Ramos (cell line): ENCODE measurements at regions not wholly inside any gene's neighbourhood (a gene's known extent, or its start where the extent isn't known, plus 50 kb on each side); places are given as distances from the start of the nearest gene placed in this dataset.

ENCODE experiments used
- in situ Hi-C: fragments of 300-500 bp; cut with MboI; formaldehyde crosslinking; loops from one replicate; pipeline ENCODE4 v1.14.3; 2022; ENCODE audit warnings: low sequenced_read_pairs; ENCODE audit not compliant: unreplicated experiment

DNA sequence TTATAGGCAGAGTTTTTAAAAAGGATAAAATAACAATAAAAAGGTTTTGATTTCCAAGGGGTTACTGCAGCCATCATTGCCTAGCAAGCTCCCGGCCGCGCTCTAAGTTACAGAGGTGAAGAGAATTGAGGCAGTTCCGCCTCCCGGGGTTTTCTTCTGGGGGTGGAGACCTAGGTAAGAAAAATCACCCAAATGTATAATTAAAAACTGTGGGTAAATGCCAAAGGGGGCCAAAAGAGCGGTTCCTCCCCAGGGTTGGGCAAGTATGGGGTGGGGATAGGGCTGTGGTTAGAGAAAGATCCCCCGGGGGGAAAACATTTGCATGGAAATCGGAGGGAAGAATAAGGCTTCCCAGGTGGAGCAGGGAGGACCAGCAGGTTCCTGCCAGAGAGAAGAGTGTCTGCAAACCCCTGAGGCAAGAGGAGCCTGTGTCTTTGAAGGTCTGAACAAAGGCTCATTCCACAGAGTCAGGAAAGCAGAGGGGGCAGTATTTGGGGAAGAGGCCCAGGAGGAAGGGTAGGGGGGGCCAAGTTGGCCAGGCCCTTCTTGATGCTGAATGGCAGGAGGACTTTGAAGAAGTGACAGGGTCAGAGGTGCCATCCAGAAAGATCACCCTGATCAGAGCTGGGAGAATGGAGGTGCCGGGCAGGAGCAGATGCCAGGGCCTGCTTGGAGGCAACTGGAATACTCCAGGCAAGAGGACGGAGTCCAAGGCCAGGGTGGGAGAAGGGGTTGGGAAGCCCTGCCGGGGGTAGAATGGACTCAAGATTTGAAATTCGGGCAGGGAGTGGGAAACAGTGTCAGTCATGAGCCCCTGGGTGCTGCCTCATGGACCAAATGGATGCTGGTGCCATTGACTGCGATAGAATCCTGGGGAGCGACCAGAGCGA is 152.9 kb upstream of the RGMA start:
- in situ Hi-C loops: no loop called here

DNA sequence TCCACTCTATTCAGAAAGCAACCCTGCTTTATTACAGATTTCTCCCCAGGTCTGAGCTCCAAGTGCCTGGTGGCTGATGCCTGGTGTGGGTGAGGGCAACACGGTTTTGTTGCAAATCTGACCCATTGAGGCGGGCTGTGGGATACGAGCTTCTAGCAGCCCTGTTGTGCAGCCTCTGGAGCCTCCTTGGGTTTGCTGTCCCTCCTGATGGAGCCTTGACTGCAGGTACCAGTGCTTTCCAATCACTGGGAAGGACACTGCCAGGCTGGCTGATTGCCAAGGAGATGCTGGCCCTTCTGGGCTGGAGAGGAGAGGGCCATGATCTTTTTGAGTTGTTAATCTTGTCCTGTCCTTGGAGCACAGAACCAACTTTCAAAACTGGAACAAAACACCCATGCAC is 151.0 kb upstream of the RGMA start:
- in situ Hi-C loops: no loop called here

DNA sequence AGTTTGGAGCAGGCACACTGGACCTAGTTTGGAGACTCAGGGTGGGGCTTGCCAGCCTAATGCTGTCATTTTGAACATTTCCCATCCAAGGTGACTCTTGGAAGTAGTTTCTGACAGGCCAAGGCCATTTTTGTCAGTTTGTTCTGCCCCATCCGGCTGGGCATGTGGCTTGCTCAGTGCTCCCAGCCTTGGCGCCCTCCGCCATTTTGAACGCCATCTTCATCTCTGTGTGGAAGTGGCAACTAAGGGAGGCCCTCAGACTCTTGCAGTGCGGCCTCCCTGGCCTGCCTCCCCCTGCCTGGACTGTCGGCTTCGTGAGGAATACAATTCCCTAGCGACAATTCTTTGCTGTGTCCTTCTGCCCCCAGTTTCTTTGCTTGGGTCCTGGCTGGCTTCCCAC is 150.6 kb upstream of the RGMA start:
- in situ Hi-C loops: no loop called here

GRCh38 chr15:93238641-93239040 is 149.6 kb upstream of the RGMA start:
- in situ Hi-C loops: no loop called here

DNA sequence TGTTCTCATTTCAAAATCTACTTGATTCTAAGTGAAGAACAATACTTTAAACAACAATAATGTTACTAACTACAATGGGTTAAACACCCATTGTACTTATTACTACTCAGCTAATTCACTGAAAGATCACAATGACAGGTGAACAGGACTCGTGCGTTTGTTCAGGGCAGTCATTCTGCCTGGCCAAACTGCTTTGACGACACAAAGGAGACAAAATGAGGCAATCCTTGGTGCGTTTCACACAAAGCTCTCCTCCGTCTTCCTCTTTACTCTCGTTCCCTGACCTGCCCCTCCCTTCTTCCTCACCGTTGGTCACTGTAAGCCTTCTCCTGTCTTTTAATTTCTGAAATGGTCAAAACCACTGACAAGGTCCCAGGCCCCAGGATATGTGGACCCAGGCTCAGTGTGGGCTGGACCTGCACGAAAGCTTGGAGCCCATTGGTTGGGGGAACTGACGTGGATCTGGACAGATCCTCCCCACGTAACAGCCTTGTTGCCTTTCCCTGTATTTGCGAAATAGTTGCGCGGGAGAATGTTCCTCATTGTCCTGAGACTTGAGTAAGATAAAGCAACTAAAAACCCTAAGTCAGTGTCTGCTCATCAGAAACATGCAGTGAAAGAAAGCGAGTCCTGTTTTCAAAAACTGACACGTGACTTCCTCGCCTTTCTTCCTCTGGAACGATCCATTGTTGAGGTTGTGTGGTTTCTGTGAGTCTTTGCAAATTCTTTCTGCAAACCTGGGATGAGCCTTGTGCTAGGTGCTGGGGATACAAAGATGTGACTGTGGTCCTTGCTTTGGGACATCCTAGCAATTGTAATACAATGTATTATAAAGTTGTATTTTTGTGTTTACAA is 147.1 kb upstream of the RGMA start:
- in situ Hi-C loops: no loop called here

DNA sequence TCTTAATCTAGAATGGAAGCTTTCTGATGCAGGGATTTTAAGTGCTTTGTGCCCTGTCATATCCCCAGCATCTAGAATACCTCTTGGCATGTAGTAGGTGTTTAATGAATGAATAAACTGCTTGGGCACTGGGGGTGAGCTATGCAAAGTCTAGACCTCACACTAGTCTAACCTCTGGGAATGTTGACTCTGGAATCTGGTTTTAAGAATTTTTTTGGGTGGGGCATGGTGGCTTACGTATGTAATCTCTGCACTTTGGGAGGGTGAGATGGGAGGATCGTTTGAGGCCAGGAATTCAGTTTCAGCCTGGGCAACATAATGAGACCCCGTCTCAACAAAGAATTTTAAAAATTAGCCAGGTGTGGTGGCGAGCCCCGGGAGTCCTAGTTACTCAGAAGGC is 146.3 kb upstream of the RGMA start:
- in situ Hi-C loops: no loop called here

GRCh38 chr15:93233710-93234109 is 144.7 kb upstream of the RGMA start:
- in situ Hi-C loops: no loop called here

DNA sequence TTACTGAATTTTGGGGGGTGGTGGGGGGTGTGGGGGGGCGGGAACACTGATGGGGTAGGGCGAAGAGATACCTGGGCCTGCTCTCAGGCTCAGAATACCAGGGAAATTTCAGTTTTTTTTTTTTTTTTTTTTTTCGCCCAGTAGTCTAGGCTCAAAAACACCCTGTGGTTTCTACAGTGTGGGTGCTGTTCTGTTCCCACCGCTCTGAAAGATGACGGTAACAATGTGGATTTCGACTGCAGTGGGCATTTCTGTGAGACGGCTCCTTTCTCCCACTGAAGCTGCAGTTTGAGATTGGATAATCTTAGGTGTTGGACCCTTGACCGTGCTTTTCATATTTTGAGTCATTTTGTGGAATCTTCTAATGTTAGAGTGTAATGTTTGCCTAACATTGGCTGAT is 143.8 kb upstream of the RGMA start:
- in situ Hi-C loops: no loop called here

GRCh38 chr15:93231994-93232393 is 143.0 kb upstream of the RGMA start:
- in situ Hi-C loops: no loop called here

DNA sequence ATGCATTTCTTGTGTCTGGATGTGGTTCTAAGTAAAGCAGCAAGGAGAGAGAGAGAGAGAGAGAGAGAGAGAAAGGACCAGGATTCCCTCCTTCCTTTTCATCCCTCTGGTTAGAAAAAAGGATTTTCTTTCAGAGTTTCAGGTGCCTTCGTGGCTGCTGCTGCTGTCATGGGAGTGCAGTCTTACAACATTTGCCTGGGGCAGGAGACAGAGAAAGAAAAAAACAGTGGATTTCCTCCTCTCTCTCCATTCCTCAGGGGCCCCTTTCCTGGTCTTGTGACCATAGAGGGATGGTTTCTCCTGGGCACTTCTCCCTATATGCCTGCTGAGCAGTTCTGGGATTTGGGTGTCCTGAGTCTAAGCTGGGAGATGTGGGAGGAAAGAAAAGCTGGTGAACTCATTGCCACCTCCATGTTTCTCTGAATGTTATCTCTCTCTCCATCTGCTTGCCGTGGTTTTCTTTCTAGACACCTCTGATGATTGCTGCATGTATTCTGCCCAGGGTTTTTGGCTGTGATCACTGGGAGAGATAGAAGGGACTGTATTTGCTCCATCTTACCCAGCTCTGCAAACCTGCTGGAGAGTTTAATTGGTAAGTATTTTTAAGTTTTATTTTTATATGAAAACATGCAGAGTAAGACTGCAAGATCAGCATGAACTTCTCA is 142.4 kb upstream of the RGMA start:
- in situ Hi-C loops: no loop called here

DNA sequence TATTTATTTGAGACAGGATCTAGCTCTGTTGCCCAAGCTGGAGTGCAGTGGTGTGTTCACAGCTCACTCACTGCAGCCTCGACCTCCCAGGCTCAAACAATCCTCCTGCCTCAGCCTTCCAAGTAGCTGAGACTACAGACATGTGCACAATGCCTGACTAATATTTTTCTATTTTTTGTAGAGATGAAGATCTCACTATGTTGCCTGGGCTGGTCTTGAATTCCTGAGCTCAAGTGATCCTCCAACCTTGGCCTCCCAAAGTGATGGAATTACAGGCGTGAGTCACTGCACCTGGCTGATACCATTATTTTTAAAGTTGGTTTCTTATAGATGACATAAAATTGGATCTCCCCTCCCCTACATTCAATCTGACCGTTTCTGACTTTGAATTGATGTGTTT is 139.5 kb upstream of the RGMA start:
- in situ Hi-C loops: no loop called here

DNA sequence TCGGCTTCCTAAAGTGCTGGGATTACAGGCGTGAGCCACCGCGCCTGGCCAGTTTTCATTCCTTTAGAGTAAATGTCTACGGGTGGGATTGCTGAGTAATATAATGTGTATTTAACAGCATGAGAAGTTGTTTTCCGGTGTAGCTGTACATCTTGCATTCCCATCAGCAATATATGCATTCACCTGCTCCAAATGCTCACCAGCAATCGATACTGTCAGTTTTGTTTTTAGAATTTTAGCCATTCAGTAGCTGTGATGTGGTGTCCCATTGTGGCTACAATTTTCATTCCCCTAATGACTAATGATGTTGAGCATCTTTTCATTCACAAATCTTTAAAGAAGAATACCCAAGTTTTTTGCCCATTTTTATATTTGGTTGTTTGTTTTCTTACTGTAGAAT is 134.8 kb upstream of the RGMA start:
- in situ Hi-C loops: no loop called here

- in situ Hi-C loops: no loop called here
Observed at GRCh38 chr15:93221759-93222158, 132.7 kb upstream of the RGMA start.

- in situ Hi-C loops: no loop called here
Observed at GRCh38 chr15:93219859-93220420, 130.9 kb upstream of the RGMA start.

GRCh38 chr15:93217343-93217742 is 128.3 kb upstream of the RGMA start:
- in situ Hi-C loops: no loop called here

GRCh38 chr15:93214106-93214505 is 125.1 kb upstream of the RGMA start:
- in situ Hi-C loops: no loop called here

DNA sequence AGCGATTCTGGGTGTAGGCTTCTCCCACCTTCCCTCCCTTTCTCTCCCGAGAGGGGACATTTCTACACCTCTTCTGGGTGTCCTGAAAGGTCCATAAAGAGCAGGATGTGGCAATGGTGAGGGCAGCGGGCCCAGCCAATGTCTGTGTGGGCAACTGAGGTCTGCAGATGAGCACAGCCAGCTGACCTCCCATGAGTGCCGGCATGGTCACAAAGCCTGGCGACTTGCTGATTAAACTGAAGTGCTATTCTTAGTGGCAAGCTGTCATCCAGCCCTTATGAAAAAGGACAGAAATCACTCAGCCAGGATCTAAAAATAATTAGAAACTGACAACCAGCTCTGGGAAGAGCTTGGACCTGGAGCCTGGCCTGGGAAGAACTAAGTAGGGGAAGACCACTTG is 124.3 kb upstream of the RGMA start:
- in situ Hi-C loops: no loop called here

- in situ Hi-C loops: no loop called here
Observed at GRCh38 chr15:93212578-93212977, 123.6 kb upstream of the RGMA start.

DNA sequence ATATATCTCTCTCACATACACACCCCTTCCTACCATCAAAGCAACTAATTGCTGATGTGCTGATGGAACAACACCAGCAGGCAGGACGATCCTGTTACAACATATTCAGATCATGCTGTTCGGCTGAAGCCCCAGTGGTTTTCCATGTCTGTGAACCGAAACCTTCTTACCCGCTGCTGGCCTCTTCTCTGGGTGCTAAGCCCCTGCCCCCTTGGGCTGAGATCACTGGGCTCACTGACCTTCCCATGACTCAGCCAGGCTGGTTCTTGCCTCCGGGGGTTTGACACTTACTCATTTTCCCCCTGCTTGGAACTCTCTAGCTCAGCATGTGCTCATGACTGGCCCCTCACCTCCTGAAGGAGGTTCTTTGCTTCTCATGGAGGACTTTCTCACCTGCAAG is 122.0 kb upstream of the RGMA start:
- in situ Hi-C loops: no loop called here

GRCh38 chr15:93209690-93210445 is 120.9 kb upstream of the RGMA start:
- in situ Hi-C loops: no loop called here
